Right lobe of liver (tissue), 4 donors: ENCODE measurements at regions not wholly inside any gene's neighbourhood (a gene's known extent, or its start where the extent isn't known, plus 50 kb on each side); places are given as distances from the start of the nearest gene placed in this dataset.

Source experiments
- POLR2A ChIP-seq: fragments of 450-650 bp; IDR thresholded peaks from one replicate; pipeline ENCODE4 v1.6.1; 2017; ENCODE audit warnings: antibody characterized with exemption, mild to moderate bottlenecking
- TF ChIP-seq, protein P1 (sequence below), 4 donors: fragments of 200-600 bp in 3 of 4; fragments of 450-650 bp in 1 of 4; IDR thresholded peaks; one replicate each; pipeline versions ENCODE4 v1.5.1 to v1.8.0; 2016 to 2022; ENCODE audit warnings: antibody characterized with exemption in 4 of 4, mild to moderate bottlenecking in 2 of 4
- donor health status: DM: no; HTN: no; CAD: no.
- donor health status: DM: no; HTN: no; CAD: no.
- donor health status: DM: no; HTN: yes; CAD: no.

DNA sequence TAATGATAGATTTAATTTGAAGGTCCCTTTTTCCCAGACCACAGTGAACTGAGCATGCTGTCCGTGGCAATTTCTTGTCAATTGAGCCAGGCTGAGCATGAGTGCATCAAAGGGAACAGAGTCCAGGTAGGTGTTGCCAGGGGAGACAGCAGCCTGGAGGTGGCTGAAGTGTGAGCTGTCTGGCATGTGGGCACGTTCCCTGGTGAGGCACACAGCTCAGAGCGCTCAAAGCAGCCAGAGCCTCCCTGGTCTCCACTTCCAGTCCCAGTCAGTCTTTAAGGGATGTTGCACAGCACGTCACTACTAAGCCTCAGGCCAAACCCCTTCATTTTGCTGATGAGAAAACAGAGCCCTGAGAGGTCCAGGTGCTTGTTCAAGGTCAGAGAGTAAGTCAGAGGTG lies 251.4 kb downstream of the MATN1 start:
- TF ChIP-seq, protein P1, sequence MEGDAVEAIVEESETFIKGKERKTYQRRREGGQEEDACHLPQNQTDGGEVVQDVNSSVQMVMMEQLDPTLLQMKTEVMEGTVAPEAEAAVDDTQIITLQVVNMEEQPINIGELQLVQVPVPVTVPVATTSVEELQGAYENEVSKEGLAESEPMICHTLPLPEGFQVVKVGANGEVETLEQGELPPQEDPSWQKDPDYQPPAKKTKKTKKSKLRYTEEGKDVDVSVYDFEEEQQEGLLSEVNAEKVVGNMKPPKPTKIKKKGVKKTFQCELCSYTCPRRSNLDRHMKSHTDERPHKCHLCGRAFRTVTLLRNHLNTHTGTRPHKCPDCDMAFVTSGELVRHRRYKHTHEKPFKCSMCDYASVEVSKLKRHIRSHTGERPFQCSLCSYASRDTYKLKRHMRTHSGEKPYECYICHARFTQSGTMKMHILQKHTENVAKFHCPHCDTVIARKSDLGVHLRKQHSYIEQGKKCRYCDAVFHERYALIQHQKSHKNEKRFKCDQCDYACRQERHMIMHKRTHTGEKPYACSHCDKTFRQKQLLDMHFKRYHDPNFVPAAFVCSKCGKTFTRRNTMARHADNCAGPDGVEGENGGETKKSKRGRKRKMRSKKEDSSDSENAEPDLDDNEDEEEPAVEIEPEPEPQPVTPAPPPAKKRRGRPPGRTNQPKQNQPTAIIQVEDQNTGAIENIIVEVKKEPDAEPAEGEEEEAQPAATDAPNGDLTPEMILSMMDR (IDR thresholded peaks at IDR 0.05), result no peak
- TF ChIP-seq POLR2A, result no peak
